ENCODE measurements at regions not wholly inside any gene's neighbourhood (a gene's known extent, or its start where the extent isn't known, plus 50 kb on each side); places are given as distances from the start of the nearest gene placed in this dataset.

GRCh38 chr17:83190601-83191387 is 111.4 kb downstream of the METRNL start:
- DNase-seq (ENCODE audit: low spot score) = no peak
- H3K36me3 ChIP-seq (ENCODE audit: insufficient read depth, low read length) = no peaks in the 10 kb centered on the region
- CTCF ChIA-PET (ENCODE audit: unreplicated experiment) = interaction anchor here (0.6 kb wide), 1 partner anchor 10 kb away, joined by 3 read pairs; no protein-coding TSS in a partner anchor

GRCh38 chr17:83191388-83192160 is 112.2 kb downstream of the METRNL start:
- no peak overlapping the region for H3K27ac ChIP-seq (ENCODE audit: low read depth, low read length, poor library complexity, severe bottlenecking)
- no peaks in the 10 kb centered on the region for H3K9me2 ChIP-seq (ENCODE audit: insufficient read depth, low read length)
- no peaks in the 10 kb centered on the region for H3K79me2 ChIP-seq (ENCODE audit: insufficient read depth, low read depth, low read length)
- intact Hi-C loops (cut with micrococcal nuclease; ENCODE audit: unreplicated experiment) = no loop called here
- TF ChIP-seq EZH2phosphoT487 (IDR thresholded peaks at IDR 0.05; ENCODE audit: borderline replicate concordance, low read depth, low read length) = no peak
- TF ChIP-seq CTCF (conservative IDR thresholded peaks at IDR 0.05; ENCODE audit: low read length) = no peak
- H3K36me3 ChIP-seq (ENCODE audit: insufficient read depth, low read length) = no peaks in the 10 kb centered on the region
- H3K4me3 ChIP-seq (ENCODE audit: low read depth, low read length, poor library complexity, severe bottlenecking) = no peak overlapping the region
- no peaks in the 10 kb centered on the region for H4K20me1 ChIP-seq (ENCODE audit: insufficient read depth, low read length)
- POLR2A ChIA-PET = interaction anchor here (0.9 kb wide), 1 partner anchor 59 kb away, joined by 3 read pairs; no protein-coding TSS in a partner anchor
- no TSS peak for BruUV-seq (replicated peaks)
- no peak overlapping the region for H3K4me2 ChIP-seq (ENCODE audit: low read length)
- CTCF ChIA-PET (ENCODE audit: unreplicated experiment) = no interaction called here
- H3K9me3 ChIP-seq (ENCODE audit: low read length) = no peaks in the 10 kb centered on the region
- DNase-seq (ENCODE audit: low spot score) = no peak
- H2AFZ ChIP-seq (ENCODE audit: low read length) = no peak overlapping the region
- H3K4me1 ChIP-seq (ENCODE audit: insufficient read depth, low read length, poor library complexity, severe bottlenecking) = peaks cover 18% of the 10 kb centered on the region

More at GRCh38 chr17:83190601-83191387, 111.4 kb downstream of the METRNL start:
- Histone ChIP-seq H2AFZ (ENCODE audit: low read length) (no peak overlapping the region), H3K27ac (ENCODE audit: low read depth, low read length, poor library complexity, severe bottlenecking) (no peak overlapping the region), H3K9me3 (ENCODE audit: low read length) (no peaks in the 10 kb centered on the region), H3K4me2 (ENCODE audit: low read length) (no peak overlapping the region), H3K4me1 (ENCODE audit: insufficient read depth, low read length, poor library complexity, severe bottlenecking) (peaks cover 18% of the 10 kb centered on the region), H4K20me1 (ENCODE audit: insufficient read depth, low read length) (no peaks in the 10 kb centered on the region), H3K4me3 (ENCODE audit: low read depth, low read length, poor library complexity, severe bottlenecking) (no peak overlapping the region), H3K79me2 (ENCODE audit: insufficient read depth, low read depth, low read length) (no peaks in the 10 kb centered on the region), H3K9me2 (ENCODE audit: insufficient read depth, low read length) (no peaks in the 10 kb centered on the region)
- TF ChIP-seq EZH2phosphoT487 (IDR thresholded peaks at IDR 0.05; ENCODE audit: borderline replicate concordance, low read depth, low read length) (no peak), CTCF (conservative IDR thresholded peaks at IDR 0.05; ENCODE audit: low read length) (no peak)
- no TSS peak for BruUV-seq (replicated peaks)
- POLR2A ChIA-PET = interaction anchor here (0.5 kb wide), 1 partner anchor 420 kb away, joined by 3 read pairs; no protein-coding TSS in a partner anchor
- intact Hi-C loops (cut with micrococcal nuclease; ENCODE audit: unreplicated experiment) = no loop called here

Data from OCI-LY7 (cell line).